Transverse colon (tissue), 4 donors: ENCODE measurements at regions not wholly inside any gene's neighbourhood (a gene's known extent, or its start where the extent isn't known, plus 50 kb on each side); places are given as distances from the start of the nearest gene placed in this dataset.

ENCODE experiments used
- DNase-seq: peaks from one replicate; pipeline ENCODE4 v3.0.0-alpha.2; 2019
- H3K27ac ChIP-seq, 4 donors: fragments of 200-600 bp; sonication (generic); 2 replicates each; pipeline ENCODE4 v1.5.1; 2016 to 2018; ENCODE audit warnings: inconsistent platforms in 4 of 4
- H3K27me3 ChIP-seq: fragments of 200-600 bp; sonication (generic); 2 replicates; pipeline ENCODE4 v1.5.1; 2017; ENCODE audit warnings: inconsistent platforms
- H3K36me3 ChIP-seq, 4 donors: fragments of 200-600 bp; sonication (generic); 2 replicates each; pipeline ENCODE4 v1.5.1; 2017 to 2019; ENCODE audit warnings: inconsistent platforms in 4 of 4
- H3K4me1 ChIP-seq, 4 donors: fragments of 200-600 bp; sonication (generic); 2 replicates each; pipeline ENCODE4 v1.5.1; 2017 to 2020; ENCODE audit warnings: inconsistent platforms in 4 of 4
- H3K4me3 ChIP-seq, 4 donors: fragments of 200-600 bp; sonication (generic); 1 replicate in 1 of 4; 2 replicates in 3 of 4; pipeline versions ENCODE4 v1.5.1 to v1.6.1; 2017 to 2019; ENCODE audit warnings: inconsistent platforms in 4 of 4
- H3K9me3 ChIP-seq, 2 donors: fragments of 200-600 bp; sonication (generic); 2 replicates each; pipeline ENCODE4 v1.5.1; 2017 to 2019; ENCODE audit warnings: inconsistent platforms in 2 of 2
- EP300 ChIP-seq: sonication (generic); formaldehyde crosslinking; IDR thresholded peaks from one replicate; pipeline ENCODE4 v1.6.1; 2017; ENCODE audit warnings: antibody characterized with exemption, low read depth
- POLR2A ChIP-seq: fragments of 450-650 bp; IDR thresholded peaks from one replicate; pipeline ENCODE4 v1.6.1; 2016; ENCODE audit warnings: antibody characterized with exemption, mild to moderate bottlenecking, moderate library complexity
- POLR2AphosphoS5 ChIP-seq, 3 donors: sonication (generic); formaldehyde crosslinking; IDR thresholded peaks; one replicate each; pipeline ENCODE4 v1.6.1; 2016; ENCODE audit warnings: antibody characterized with exemption in 3 of 3
- WGBS, 2 donors: methylation state at CpG; one replicate each; pipeline ENCODE4 v1.1.5; 2018; ENCODE audit warnings: low coverage in 1 of 2; 5-methylcytosine and 5-hydroxymethylcytosine counted together
- in situ Hi-C, 4 donors: fragments of 200-750 bp; cut with MboI; loops; one replicate each; pipeline versions ENCODE4 v1.15.0 to v1.15.1; 2017; ENCODE audit warnings: low sequenced_read_pairs in 3 of 4, low pct_ligation_motif_present in 1 of 4, low pct_unique_long_range_greater_than_20kb in 1 of 4
- intact Hi-C: fragments of 100-400 bp; cut with DNase I; formaldehyde crosslinking; loops from one replicate; pipeline ENCODE4 v1.15.1; 2023; ENCODE audit warnings: low total_unique reads
- TF ChIP-seq, protein P1 (sequence below), 5 experiments: fragments of 200-600 bp in 3 of 5; fragments of 450-650 bp in 2 of 5; sonication (generic) in 3 of 5; IDR thresholded peaks; 1 replicate in 2 of 5; 2 replicates in 3 of 5; pipeline ENCODE4 v1.5.1; 2016 to 2017; ENCODE audit warnings: antibody characterized with exemption in 5 of 5, inconsistent platforms in 3 of 5, mild to moderate bottlenecking in 2 of 5, moderate library complexity in 1 of 5

DNA sequence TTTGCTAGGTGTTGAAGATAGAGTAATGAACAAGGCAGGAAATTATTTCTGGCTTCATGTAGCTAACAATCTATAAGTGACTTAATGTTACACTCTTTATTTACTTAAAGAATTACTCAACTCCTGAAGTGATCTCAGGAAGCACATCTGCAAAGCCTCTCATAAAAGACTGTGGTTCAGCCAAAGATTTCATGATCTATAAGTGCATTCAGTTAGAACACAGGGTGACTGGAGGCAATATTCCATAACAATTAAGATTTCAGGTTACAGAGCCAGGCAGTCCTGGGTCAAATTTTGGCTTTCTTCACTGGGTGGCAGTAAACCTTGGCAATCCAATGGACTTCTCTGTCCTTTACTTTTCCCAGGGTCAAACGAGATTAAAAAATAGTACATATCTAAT is 204.0 kb downstream of the TPBG start:
- H3K4me1 ChIP-seq = no peaks in the 10 kb centered on the region
- no peaks in the 10 kb centered on the region for H3K9me3 ChIP-seq
- no peak overlapping the region for H3K4me3 ChIP-seq
- TF ChIP-seq POLR2A (no peak), EP300 (no peak), POLR2AphosphoS5 (IDR thresholded peaks at IDR 0.05) (no peak)
- TF ChIP-seq, protein P1, sequence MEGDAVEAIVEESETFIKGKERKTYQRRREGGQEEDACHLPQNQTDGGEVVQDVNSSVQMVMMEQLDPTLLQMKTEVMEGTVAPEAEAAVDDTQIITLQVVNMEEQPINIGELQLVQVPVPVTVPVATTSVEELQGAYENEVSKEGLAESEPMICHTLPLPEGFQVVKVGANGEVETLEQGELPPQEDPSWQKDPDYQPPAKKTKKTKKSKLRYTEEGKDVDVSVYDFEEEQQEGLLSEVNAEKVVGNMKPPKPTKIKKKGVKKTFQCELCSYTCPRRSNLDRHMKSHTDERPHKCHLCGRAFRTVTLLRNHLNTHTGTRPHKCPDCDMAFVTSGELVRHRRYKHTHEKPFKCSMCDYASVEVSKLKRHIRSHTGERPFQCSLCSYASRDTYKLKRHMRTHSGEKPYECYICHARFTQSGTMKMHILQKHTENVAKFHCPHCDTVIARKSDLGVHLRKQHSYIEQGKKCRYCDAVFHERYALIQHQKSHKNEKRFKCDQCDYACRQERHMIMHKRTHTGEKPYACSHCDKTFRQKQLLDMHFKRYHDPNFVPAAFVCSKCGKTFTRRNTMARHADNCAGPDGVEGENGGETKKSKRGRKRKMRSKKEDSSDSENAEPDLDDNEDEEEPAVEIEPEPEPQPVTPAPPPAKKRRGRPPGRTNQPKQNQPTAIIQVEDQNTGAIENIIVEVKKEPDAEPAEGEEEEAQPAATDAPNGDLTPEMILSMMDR (IDR thresholded peaks at IDR 0.05) = no peak
- DNase-seq = no peak
- intact Hi-C loops (no loop called here), in situ Hi-C loops (no loop called here)
- no peaks in the 10 kb centered on the region for H3K36me3 ChIP-seq
- no peak overlapping the region for H3K27ac ChIP-seq
- H3K27me3 ChIP-seq = no peaks in the 10 kb centered on the region
- 56 to 57% methylated on average over 1 of the region's 1 CpG for whole genome bisulfite sequencing, 2 donors

DNA sequence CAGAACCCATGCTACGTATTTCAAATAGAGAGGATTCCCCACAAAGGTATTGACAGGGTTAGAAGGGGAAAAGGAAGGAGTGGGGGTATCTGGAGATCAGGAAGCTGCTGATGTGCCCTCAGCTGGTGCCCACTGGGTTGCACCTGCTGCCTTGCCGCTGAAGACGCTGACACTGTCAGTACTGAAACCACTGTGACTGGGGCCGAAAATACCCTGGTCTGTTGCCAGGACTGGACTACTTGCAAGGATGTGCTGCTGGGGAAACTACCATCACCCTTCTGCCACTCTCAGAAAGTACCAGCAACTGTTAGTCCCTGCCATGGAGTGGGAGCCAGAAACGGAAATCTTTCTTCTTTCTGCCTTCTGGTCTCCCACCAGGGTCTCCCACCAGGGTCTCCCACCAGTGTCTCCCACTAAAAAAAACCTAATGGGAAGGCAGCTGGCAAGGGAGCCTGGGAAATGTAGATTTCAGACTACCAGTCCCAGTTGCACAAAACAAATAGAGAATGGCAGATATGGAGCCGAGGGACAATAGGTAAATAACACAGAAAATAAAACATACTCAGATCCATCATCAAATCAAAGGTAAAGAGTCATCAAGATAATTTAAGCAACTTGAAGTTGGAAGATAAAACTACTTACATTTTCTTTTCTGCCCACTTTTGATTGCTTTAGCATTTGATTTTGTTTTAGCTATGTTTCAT is 204.8 kb downstream of the TPBG start:
- Histone ChIP-seq H3K9me3 (no peaks in the 10 kb centered on the region), H3K4me1 (no peaks in the 10 kb centered on the region), H3K36me3 (no peaks in the 10 kb centered on the region), H3K4me3 (no peak overlapping the region), H3K27me3 (no peaks in the 10 kb centered on the region), H3K27ac (no peak overlapping the region)
- 67 to 78% methylated on average over 6 of the region's 6 CpGs for WGBS, 2 donors
- intact Hi-C loops = no loop called here
- in situ Hi-C loops = no loop called here
- TF ChIP-seq, protein P1 (IDR thresholded peaks at IDR 0.05) = no peak
- TF ChIP-seq EP300 = no peak
- no peak for TF ChIP-seq POLR2AphosphoS5 (IDR thresholded peaks at IDR 0.05)
- TF ChIP-seq POLR2A = no peak
- DNase-seq = no peak

DNA sequence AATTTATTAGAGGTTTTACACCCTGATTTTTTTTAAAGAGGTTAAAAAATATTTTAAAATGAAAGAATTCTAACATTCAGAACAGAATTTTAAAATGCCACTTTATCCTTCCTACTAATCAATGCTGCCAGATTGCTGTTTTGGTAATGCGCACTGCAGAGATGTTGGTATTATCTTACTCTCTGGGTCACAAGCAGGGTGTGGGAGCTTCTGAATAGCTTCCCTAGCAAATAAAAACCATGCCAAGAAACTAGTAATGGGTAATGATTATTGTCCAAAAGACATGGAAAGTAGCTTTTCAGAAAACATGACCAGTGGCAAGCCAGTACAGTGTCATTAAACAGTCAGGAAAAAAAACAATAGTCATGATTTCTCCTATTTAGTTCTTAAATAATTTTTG is 205.4 kb downstream of the TPBG start:
- DNase-seq = no peak
- intact Hi-C loops = no loop called here
- Histone ChIP-seq H3K4me1 (no peaks in the 10 kb centered on the region), H3K36me3 (no peaks in the 10 kb centered on the region), H3K27me3 (no peaks in the 10 kb centered on the region), H3K9me3 (no peaks in the 10 kb centered on the region), H3K4me3 (no peak overlapping the region), H3K27ac (no peak overlapping the region)
- 88 to 100% methylated on average over 1 of the region's 1 CpG for WGBS, 2 donors
- TF ChIP-seq, protein P1 (IDR thresholded peaks at IDR 0.05) = no peak
- no peak for TF ChIP-seq POLR2A
- no peak for TF ChIP-seq POLR2AphosphoS5 (IDR thresholded peaks at IDR 0.05)
- no peak for TF ChIP-seq EP300
- in situ Hi-C loops = no loop called here

DNA sequence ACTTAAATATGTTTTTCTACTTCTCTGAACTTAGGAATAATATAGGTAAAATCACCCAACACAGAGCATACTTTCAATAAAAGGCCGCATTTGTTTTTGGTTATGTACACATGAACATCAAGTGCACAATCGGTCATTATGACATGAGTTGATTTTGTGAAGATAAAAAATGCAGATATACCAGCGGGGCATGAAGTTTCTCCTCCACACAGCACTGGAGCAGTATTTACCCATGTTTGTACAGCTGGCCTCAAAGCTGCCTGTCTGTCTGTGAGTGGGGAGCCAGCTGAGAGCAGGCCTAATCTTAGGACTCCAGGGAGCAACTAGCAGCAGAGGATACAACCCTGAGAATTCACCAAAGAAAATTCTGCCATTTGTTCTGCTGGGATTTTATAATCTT is 206.5 kb downstream of the TPBG start:
- WGBS, 2 donors = 29 to 59% methylated on average over 3 of the region's 3 CpGs
- Histone ChIP-seq H3K4me1 (no peaks in the 10 kb centered on the region), H3K4me3 (no peak overlapping the region), H3K36me3 (no peaks in the 10 kb centered on the region), H3K9me3 (no peaks in the 10 kb centered on the region), H3K27me3 (no peaks in the 10 kb centered on the region), H3K27ac (no peak overlapping the region)
- in situ Hi-C loops (no loop called here), intact Hi-C loops (no loop called here)
- TF ChIP-seq POLR2AphosphoS5 (IDR thresholded peaks at IDR 0.05) = no peak
- TF ChIP-seq, protein P1 (IDR thresholded peaks at IDR 0.05) = no peak
- TF ChIP-seq POLR2A = no peak
- no peak for TF ChIP-seq EP300
- no peak for DNase-seq
